HEK293 (cell line): ENCODE measurements at regions not wholly inside any gene's neighbourhood (a gene's known extent, or its start where the extent isn't known, plus 50 kb on each side); places are given as distances from the start of the nearest gene placed in this dataset.

Experiments used
- CTCF ChIA-PET: fragments of 350-600 bp; formaldehyde crosslinking; extraction: SDS; loops from one replicate; lab custom pipeline; 2021; ENCODE audit warnings: antibody characterized with exemption; lab: Yijun Ruan, JAX
- POLR2A ChIA-PET: fragments of 300-600 bp; formaldehyde crosslinking; extraction: SDS; loops from one replicate; lab custom pipeline; 2020; ENCODE audit warnings: antibody characterized with exemption, inconsistent platforms; lab: Yijun Ruan, JAX
- H3K27ac ChIP-seq: fragments of 200-500 bp; sonication (Bioruptor generic); 2 replicates; pipeline ENCODE4 v1.5.1; 2014; ENCODE audit warnings: low read depth, low read length, control low read depth, inconsistent platforms; ENCODE audit errors: extremely low read depth
- H3K36me3 ChIP-seq, 2 experiments: fragments of 200-500 bp in 1 of 2; sonication (Bioruptor generic) in 1 of 2; 1 replicate in 1 of 2; 2 replicates in 1 of 2; pipeline ENCODE4 v1.5.1; 2014 to 2017; ENCODE audit warnings: inconsistent platforms in 2 of 2, low read length in 2 of 2; ENCODE audit not compliant: control insufficient read depth in 2 of 2, insufficient read depth in 1 of 2
- H3K4me1 ChIP-seq: fragments of 200-500 bp; sonication (Bioruptor generic); 2 replicates; pipeline ENCODE4 v1.5.1; 2014; ENCODE audit warnings: mild to moderate bottlenecking, low read length, inconsistent platforms; ENCODE audit not compliant: control insufficient read depth, insufficient read depth
- H3K4me3 ChIP-seq: 2 replicates; pipeline ENCODE4 v1.5.1; 2011; ENCODE audit warnings: low read depth, mild to moderate bottlenecking, control low read depth, low read length, moderate library complexity
- H3K9me3 ChIP-seq: fragments of 200-500 bp; sonication (Bioruptor generic); 2 replicates; pipeline ENCODE4 v1.5.1; 2014; ENCODE audit warnings: low read depth, low read length, inconsistent platforms; ENCODE audit not compliant: control insufficient read depth, insufficient read depth
- GLIS2 ChIP-seq: fragments of 450-650 bp; formaldehyde crosslinking; IDR thresholded peaks from 2 replicates; pipeline ENCODE4 v1.5.1; 2016; ENCODE audit warnings: missing biosample characterization, missing genetic modification characterization
- HOXC10 ChIP-seq: sonication (generic); formaldehyde crosslinking; IDR thresholded peaks from 2 replicates; pipeline ENCODE4 v1.8.1; 2023; ENCODE audit warnings: mild to moderate bottlenecking, missing genetic modification reagents
- KLF9 ChIP-seq: fragments of 450-650 bp; formaldehyde crosslinking; IDR thresholded peaks from 2 replicates; pipeline ENCODE4 v1.5.1; 2016; ENCODE audit warnings: missing biosample characterization, missing genetic modification characterization, low read depth
- SP3 ChIP-seq: fragments of 450-650 bp; formaldehyde crosslinking; IDR thresholded peaks from 2 replicates; pipeline ENCODE4 v1.5.1; 2016; ENCODE audit warnings: missing biosample characterization, missing genetic modification characterization
- ZEB2 ChIP-seq: fragments of 450-650 bp; formaldehyde crosslinking; IDR thresholded peaks from 2 replicates; pipeline ENCODE4 v1.5.1; 2016; ENCODE audit warnings: missing biosample characterization, missing genetic modification characterization
- ZNF112 ChIP-seq: fragments of 450-650 bp; formaldehyde crosslinking; IDR thresholded peaks from 2 replicates; pipeline ENCODE4 v1.5.0; 2017; ENCODE audit warnings: missing biosample characterization, missing genetic modification characterization
- ZNF114 ChIP-seq: fragments of 450-650 bp; formaldehyde crosslinking; IDR thresholded peaks from 2 replicates; pipeline ENCODE4 v1.5.0; 2017; ENCODE audit warnings: missing biosample characterization, missing genetic modification characterization
- ZNF140 ChIP-seq: fragments of 450-650 bp; formaldehyde crosslinking; IDR thresholded peaks from 2 replicates; pipeline ENCODE4 v1.5.1; 2016; ENCODE audit warnings: missing biosample characterization, missing genetic modification characterization
- ZNF175 ChIP-seq: fragments of 450-650 bp; formaldehyde crosslinking; IDR thresholded peaks from 2 replicates; pipeline ENCODE4 v1.5.1; 2016; ENCODE audit warnings: missing biosample characterization, missing genetic modification characterization
- ZNF530 ChIP-seq: fragments of 450-650 bp; formaldehyde crosslinking; IDR thresholded peaks from 2 replicates; pipeline ENCODE4 v1.5.1; 2016; ENCODE audit warnings: low read depth, missing biosample characterization, missing genetic modification characterization
- ZNF610 ChIP-seq: fragments of 450-650 bp; formaldehyde crosslinking; IDR thresholded peaks from 2 replicates; pipeline ENCODE4 v1.5.1; 2016; ENCODE audit warnings: missing biosample characterization, missing genetic modification characterization, borderline replicate concordance
- ZNF623 ChIP-seq: fragments of 450-650 bp; formaldehyde crosslinking; IDR thresholded peaks from 2 replicates; pipeline ENCODE4 v1.5.1; 2016; ENCODE audit warnings: missing biosample characterization, missing genetic modification characterization
- ZNF626 ChIP-seq: fragments of 450-650 bp; sonication (Bioruptor Pico); formaldehyde crosslinking; IDR thresholded peaks from 2 replicates; pipeline ENCODE4 v1.5.1; 2018; ENCODE audit warnings: missing biosample characterization, missing genetic modification characterization, inconsistent platforms
- ZNF654 ChIP-seq: fragments of 450-650 bp; formaldehyde crosslinking; IDR thresholded peaks from 2 replicates; pipeline ENCODE4 v1.5.1; 2016; ENCODE audit warnings: low read depth, missing biosample characterization, missing genetic modification characterization
- ZNF768 ChIP-seq: fragments of 450-650 bp; formaldehyde crosslinking; IDR thresholded peaks from 2 replicates; pipeline ENCODE4 v1.5.1; 2018; ENCODE audit warnings: missing biosample characterization, mild to moderate bottlenecking, missing genetic modification characterization
- ZNF785 ChIP-seq: fragments of 450-650 bp; formaldehyde crosslinking; IDR thresholded peaks from 2 replicates; pipeline ENCODE4 v1.5.1; 2016; ENCODE audit warnings: missing biosample characterization, missing genetic modification characterization
- ZNF791 ChIP-seq: fragments of 450-650 bp; formaldehyde crosslinking; IDR thresholded peaks from 2 replicates; pipeline ENCODE4 v1.5.1; 2016; ENCODE audit warnings: missing biosample characterization, missing genetic modification characterization
- ZNF792 ChIP-seq: fragments of 450-650 bp; formaldehyde crosslinking; IDR thresholded peaks from 2 replicates; pipeline ENCODE4 v1.5.1; 2016; ENCODE audit warnings: missing biosample characterization, missing genetic modification characterization
- ZXDB ChIP-seq: fragments of 450-650 bp; formaldehyde crosslinking; IDR thresholded peaks from 2 replicates; pipeline ENCODE4 v1.5.1; 2016; ENCODE audit warnings: missing biosample characterization, missing genetic modification characterization
- TF ChIP-seq, protein P1 (sequence below): fragments of 450-650 bp; formaldehyde crosslinking; IDR thresholded peaks from 2 replicates; pipeline ENCODE4 v1.5.1; 2017; ENCODE audit warnings: missing biosample characterization, missing genetic modification characterization
- TF ChIP-seq, protein P2 (sequence below): fragments of 450-650 bp; formaldehyde crosslinking; IDR thresholded peaks from 2 replicates; pipeline ENCODE4; 2016; ENCODE audit warnings: missing biosample characterization, missing genetic modification characterization
- TF ChIP-seq, protein P3 (sequence below): fragments of 450-650 bp; formaldehyde crosslinking; IDR thresholded peaks from 2 replicates; pipeline ENCODE4 v1.5.1; 2016; ENCODE audit warnings: missing biosample characterization, missing genetic modification characterization
- TF ChIP-seq, protein P4 (sequence below): fragments of 450-650 bp; formaldehyde crosslinking; IDR thresholded peaks from 2 replicates; pipeline ENCODE4 v1.5.1; 2016; ENCODE audit warnings: missing biosample characterization, missing genetic modification characterization
- TF ChIP-seq, protein P5 (sequence below): fragments of 450-650 bp; IDR thresholded peaks from 2 replicates; pipeline ENCODE4 v1.5.1; 2018; ENCODE audit warnings: missing biosample characterization, missing genetic modification characterization

DNA sequence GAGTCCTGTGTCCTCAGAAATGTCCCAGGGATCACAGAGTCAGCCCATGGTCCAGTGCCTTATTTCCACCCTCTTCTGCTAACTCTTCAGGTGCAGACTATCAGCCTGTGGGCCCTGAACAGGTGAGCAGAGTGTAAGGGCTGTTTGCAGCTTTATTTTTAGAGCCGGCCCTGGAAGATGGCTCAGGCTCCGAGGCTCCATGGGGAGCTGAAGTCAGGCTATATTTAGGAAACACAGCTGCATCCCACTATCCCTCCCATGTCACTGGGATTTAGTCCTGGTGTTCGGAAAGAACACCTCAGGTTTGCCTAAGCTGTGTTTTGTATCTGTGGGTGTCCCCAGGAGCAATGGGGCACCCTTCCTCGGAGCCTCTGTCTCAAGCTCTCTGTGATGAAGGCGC, 126.9 kb downstream of the RPS24 start:
- H3K36me3 ChIP-seq: no peaks in the 10 kb centered on the region
- TF ChIP-seq, protein P1, sequence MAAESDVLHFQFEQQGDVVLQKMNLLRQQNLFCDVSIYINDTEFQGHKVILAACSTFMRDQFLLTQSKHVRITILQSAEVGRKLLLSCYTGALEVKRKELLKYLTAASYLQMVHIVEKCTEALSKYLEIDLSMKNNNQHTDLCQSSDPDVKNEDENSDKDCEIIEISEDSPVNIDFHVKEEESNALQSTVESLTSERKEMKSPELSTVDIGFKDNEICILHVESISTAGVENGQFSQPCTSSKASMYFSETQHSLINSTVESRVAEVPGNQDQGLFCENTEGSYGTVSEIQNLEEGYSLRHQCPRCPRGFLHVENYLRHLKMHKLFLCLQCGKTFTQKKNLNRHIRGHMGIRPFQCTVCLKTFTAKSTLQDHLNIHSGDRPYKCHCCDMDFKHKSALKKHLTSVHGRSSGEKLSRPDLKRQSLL (tag by site-specific recombination): no peak
- no peak for TF ChIP-seq ZXDB (tag by site-specific recombination)
- TF ChIP-seq, protein P2, sequence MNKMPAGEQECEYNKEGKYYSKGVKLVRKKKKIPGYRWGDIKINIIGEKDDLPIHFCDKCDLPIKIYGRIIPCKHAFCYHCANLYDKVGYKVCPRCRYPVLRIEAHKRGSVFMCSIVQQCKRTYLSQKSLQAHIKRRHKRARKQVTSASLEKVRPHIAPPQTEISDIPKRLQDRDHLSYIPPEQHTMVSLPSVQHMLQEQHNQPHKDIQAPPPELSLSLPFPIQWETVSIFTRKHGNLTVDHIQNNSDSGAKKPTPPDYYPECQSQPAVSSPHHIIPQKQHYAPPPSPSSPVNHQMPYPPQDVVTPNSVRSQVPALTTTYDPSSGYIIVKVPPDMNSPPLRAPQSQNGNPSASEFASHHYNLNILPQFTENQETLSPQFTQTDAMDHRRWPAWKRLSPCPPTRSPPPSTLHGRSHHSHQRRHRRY (tag by site-specific recombination): no peak
- TF ChIP-seq, protein P3, sequence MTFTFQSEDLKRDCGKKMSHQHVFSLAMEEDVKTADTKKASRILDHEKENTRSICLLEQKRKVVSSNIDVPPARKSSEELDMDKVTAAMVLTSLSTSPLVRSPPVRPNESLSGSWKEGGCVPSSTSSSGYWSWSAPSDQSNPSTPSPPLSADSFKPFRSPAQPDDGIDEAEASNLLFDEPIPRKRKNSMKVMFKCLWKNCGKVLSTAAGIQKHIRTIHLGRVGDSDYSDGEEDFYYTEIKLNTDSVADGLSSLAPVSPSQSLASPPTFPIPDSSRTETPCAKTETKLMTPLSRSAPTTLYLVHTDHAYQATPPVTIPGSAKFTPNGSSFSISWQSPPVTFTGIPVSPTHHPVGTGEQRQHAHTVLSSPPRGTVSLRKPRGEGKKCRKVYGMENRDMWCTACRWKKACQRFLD (tag by site-specific recombination): no peak
- H3K27ac ChIP-seq: no peak overlapping the region
- no peaks in the 10 kb centered on the region for H3K9me3 ChIP-seq
- ChIA-PET CTCF (interaction anchor here (7.6 kb wide), 1 partner anchor 113 kb away, joined by 73 read pairs; no protein-coding TSS in a partner anchor), POLR2A (no interaction called here)
- no peaks in the 10 kb centered on the region for H3K4me1 ChIP-seq
- no peak overlapping the region for H3K4me3 ChIP-seq

DNA sequence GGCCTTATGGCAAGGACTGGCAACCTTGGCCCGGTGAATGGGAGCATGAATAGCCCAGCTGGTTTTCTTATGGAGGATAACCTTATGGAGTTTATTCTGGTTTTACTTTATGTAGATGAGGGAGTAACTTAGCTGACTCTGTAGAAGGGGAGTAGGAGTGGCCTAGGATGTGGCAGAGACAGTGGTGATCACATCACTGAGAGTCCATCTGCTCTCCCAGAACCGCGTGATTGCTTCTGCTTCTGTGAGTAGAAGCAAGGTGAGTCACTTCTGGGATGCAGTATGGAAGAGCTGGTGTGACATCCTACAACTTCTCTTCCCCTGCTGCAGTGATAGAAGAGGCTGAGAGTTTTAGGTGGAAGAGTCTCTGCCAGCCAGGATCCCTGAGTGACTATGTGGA, 129.2 kb downstream of the RPS24 start:
- H3K27ac ChIP-seq: no peak overlapping the region
- H3K9me3 ChIP-seq: no peaks in the 10 kb centered on the region
- no peak overlapping the region for H3K4me3 ChIP-seq
- TF ChIP-seq ZEB2 (no peak), ZNF654 (tag by site-specific recombination) (no peak), ZNF610 (no peak), HOXC10 (no peak), ZNF530 (no peak)
- TF ChIP-seq, protein P4, sequence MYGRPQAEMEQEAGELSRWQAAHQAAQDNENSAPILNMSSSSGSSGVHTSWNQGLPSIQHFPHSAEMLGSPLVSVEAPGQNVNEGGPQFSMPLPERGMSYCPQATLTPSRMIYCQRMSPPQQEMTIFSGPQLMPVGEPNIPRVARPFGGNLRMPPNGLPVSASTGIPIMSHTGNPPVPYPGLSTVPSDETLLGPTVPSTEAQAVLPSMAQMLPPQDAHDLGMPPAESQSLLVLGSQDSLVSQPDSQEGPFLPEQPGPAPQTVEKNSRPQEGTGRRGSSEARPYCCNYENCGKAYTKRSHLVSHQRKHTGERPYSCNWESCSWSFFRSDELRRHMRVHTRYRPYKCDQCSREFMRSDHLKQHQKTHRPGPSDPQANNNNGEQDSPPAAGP (tag by site-specific recombination): no peak
- TF ChIP-seq, protein P5, sequence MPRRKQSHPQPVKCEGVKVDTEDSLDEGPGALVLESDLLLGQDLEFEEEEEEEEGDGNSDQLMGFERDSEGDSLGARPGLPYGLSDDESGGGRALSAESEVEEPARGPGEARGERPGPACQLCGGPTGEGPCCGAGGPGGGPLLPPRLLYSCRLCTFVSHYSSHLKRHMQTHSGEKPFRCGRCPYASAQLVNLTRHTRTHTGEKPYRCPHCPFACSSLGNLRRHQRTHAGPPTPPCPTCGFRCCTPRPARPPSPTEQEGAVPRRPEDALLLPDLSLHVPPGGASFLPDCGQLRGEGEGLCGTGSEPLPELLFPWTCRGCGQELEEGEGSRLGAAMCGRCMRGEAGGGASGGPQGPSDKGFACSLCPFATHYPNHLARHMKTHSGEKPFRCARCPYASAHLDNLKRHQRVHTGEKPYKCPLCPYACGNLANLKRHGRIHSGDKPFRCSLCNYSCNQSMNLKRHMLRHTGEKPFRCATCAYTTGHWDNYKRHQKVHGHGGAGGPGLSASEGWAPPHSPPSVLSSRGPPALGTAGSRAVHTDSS (tag by site-specific recombination): no peak
- no peaks in the 10 kb centered on the region for H3K36me3 ChIP-seq
- POLR2A ChIA-PET: no interaction called here
- CTCF ChIA-PET: interaction anchor here (0.6 to 7.6 kb wide), 2 partner anchors 84 to 115 kb away, joined by 3 to 73 read pairs; no protein-coding TSS in a partner anchor
- no peaks in the 10 kb centered on the region for H3K4me1 ChIP-seq

DNA sequence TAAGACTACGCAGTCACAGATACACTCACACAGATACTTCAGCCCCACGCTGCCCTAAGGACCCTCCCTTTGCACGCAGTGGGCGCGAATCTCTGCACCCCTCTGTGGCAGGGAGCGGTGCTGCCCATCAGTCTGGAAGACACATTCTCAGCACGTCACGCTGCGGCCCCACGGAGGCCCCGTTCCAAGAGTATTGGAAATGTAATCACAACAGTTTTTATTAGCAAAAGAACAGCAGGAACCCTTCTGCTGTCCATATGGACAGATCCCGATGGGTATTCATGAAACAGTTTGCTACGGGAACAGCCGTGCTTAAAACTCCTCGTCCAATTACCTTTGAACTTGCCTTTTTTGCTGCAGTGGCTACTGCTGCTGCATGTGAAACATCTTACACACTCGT, 131.0 kb downstream of the RPS24 start:
- Histone ChIP-seq H3K4me3 (no peak overlapping the region), H3K4me1 (no peaks in the 10 kb centered on the region), H3K36me3 (no peaks in the 10 kb centered on the region), H3K27ac (no peak overlapping the region), H3K9me3 (no peaks in the 10 kb centered on the region)
- ChIA-PET POLR2A (no interaction called here), CTCF (interaction anchor here (7.6 kb wide), 1 partner anchor 117 kb away, joined by 73 read pairs; no protein-coding TSS in a partner anchor)
- TF ChIP-seq KLF9 (tag by site-specific recombination): no peak
- no peak for TF ChIP-seq ZNF175 (tag by site-specific recombination)
- no peak for TF ChIP-seq ZNF140
- TF ChIP-seq ZNF623 (tag by site-specific recombination): no peak
- TF ChIP-seq ZNF785 (tag by site-specific recombination): no peak
- TF ChIP-seq, protein P3 (tag by site-specific recombination): no peak
- no peak for TF ChIP-seq GLIS2
- no peak for TF ChIP-seq ZNF792
- no peak for TF ChIP-seq SP3 (tag by site-specific recombination)
- no peak for TF ChIP-seq ZNF791 (tag by site-specific recombination)
- TF ChIP-seq ZNF626: no peak
- TF ChIP-seq ZNF768: no peak
- TF ChIP-seq ZNF114 (tag by site-specific recombination): no peak
- no peak for TF ChIP-seq ZNF112 (tag by site-specific recombination)
